ENCODE measurements at regions not wholly inside any gene's neighbourhood (a gene's known extent, or its start where the extent isn't known, plus 50 kb on each side); places are given as distances from the start of the nearest gene placed in this dataset.
"Not testable (repeated sequence)": the region's sequence is repeated elsewhere in the genome, so short reads cannot be mapped to it uniquely, and the experiment has no call there.

- H3K9me3 ChIP-seq: no peaks in the 10 kb centered on the region
- no peaks in the 10 kb centered on the region for H3K27me3 ChIP-seq
- H3K4me1 ChIP-seq: no peaks in the 10 kb centered on the region
- H3K27ac ChIP-seq: no peak overlapping the region
- no peak for DNase-seq (ENCODE audit: low spot score)
- H3K4me3 ChIP-seq: no peak overlapping the region
- H3K36me3 ChIP-seq: no peaks in the 10 kb centered on the region
- TF ChIP-seq CTCF (IDR thresholded peaks at IDR 0.05): no peak
Measured at GRCh38 chr17:71438631-71439146, 682.1 kb upstream of the SOX9 start.

- Histone ChIP-seq H3K27me3 (no peaks in the 10 kb centered on the region), H3K9me3 (no peaks in the 10 kb centered on the region), H3K4me1 (no peaks in the 10 kb centered on the region), H3K36me3 (no peaks in the 10 kb centered on the region), H3K4me3 (no peak overlapping the region), H3K27ac (no peak overlapping the region)
- no peak for DNase-seq (ENCODE audit: low spot score)
- no peak for TF ChIP-seq CTCF (IDR thresholded peaks at IDR 0.05)
Measured at GRCh38 chr17:71440513-71440912, 680.3 kb upstream of the SOX9 start.

- no peaks in the 10 kb centered on the region for H3K27me3 ChIP-seq
- DNase-seq (ENCODE audit: low spot score): no peak
- H3K27ac ChIP-seq: no peak overlapping the region
- no peaks in the 10 kb centered on the region for H3K9me3 ChIP-seq
- H3K4me3 ChIP-seq: no peak overlapping the region
- H3K4me1 ChIP-seq: no peaks in the 10 kb centered on the region
- no peaks in the 10 kb centered on the region for H3K36me3 ChIP-seq
- no peak for TF ChIP-seq CTCF (IDR thresholded peaks at IDR 0.05)
Measured at GRCh38 chr17:71441098-71441497, 679.7 kb upstream of the SOX9 start.

- TF ChIP-seq CTCF (IDR thresholded peaks at IDR 0.05): no peak
- no peak for DNase-seq (ENCODE audit: low spot score)
- H3K27ac ChIP-seq: no peak overlapping the region
- H3K27me3 ChIP-seq: no peaks in the 10 kb centered on the region
- no peaks in the 10 kb centered on the region for H3K4me1 ChIP-seq
- H3K36me3 ChIP-seq: no peaks in the 10 kb centered on the region
- H3K4me3 ChIP-seq: no peak overlapping the region
- H3K9me3 ChIP-seq: no peaks in the 10 kb centered on the region
Measured at GRCh38 chr17:71444078-71444477, 676.7 kb upstream of the SOX9 start.

GRCh38 chr17:71446645-71447437 is 674.0 kb upstream of the SOX9 start:
- no peak for DNase-seq (ENCODE audit: low spot score)
- Histone ChIP-seq H3K27me3 (no peaks in the 10 kb centered on the region), H3K4me1 (no peaks in the 10 kb centered on the region), H3K36me3 (no peaks in the 10 kb centered on the region), H3K27ac (no peak overlapping the region), H3K9me3 (no peaks in the 10 kb centered on the region), H3K4me3 (no peak overlapping the region)
- TF ChIP-seq CTCF (IDR thresholded peaks at IDR 0.05): no peak

- Histone ChIP-seq H3K9me3 (no peaks in the 10 kb centered on the region), H3K4me1 (no peaks in the 10 kb centered on the region), H3K27ac (no peak overlapping the region), H3K27me3 (no peaks in the 10 kb centered on the region), H3K36me3 (no peaks in the 10 kb centered on the region), H3K4me3 (no peak overlapping the region)
- DNase-seq (ENCODE audit: low spot score): no peak
- TF ChIP-seq CTCF (IDR thresholded peaks at IDR 0.05): no peak
Measured at GRCh38 chr17:71447644-71448043, 673.2 kb upstream of the SOX9 start.

- H3K27ac ChIP-seq; DNase-seq (ENCODE audit: low spot score); H3K9me3 ChIP-seq; H3K4me3 ChIP-seq; H3K36me3 ChIP-seq; H3K27me3 ChIP-seq; H3K4me1 ChIP-seq: not testable (repeated sequence)
Measured at GRCh38 chr17:71450657-71451056, 670.2 kb upstream of the SOX9 start.
